ENCODE measurements at regions not wholly inside any gene's neighbourhood (a gene's known extent, or its start where the extent isn't known, plus 50 kb on each side); places are given as distances from the start of the nearest gene placed in this dataset.

- DNase-seq = no peak
These were observed 384.3 kb downstream of the CDC5L start for GRCh38 chr6:44771647-44772415.

GRCh38 chr6:44772838-44773237 is 385.3 kb downstream of the CDC5L start:
- DNase-seq = no peak

- no peak for DNase-seq
These were observed 387.6 kb downstream of the CDC5L start for GRCh38 chr6:44775121-44775520.

- DNase-seq = no peak
These were observed 388.8 kb downstream of the CDC5L start for GRCh38 chr6:44776344-44776743.

GRCh38 chr6:44778513-44778912 is 391.0 kb downstream of the CDC5L start:
- DNase-seq = no peak
